ENCODE measurements at regions not wholly inside any gene's neighbourhood (a gene's known extent, or its start where the extent isn't known, plus 50 kb on each side); places are given as distances from the start of the nearest gene placed in this dataset.

DNA sequence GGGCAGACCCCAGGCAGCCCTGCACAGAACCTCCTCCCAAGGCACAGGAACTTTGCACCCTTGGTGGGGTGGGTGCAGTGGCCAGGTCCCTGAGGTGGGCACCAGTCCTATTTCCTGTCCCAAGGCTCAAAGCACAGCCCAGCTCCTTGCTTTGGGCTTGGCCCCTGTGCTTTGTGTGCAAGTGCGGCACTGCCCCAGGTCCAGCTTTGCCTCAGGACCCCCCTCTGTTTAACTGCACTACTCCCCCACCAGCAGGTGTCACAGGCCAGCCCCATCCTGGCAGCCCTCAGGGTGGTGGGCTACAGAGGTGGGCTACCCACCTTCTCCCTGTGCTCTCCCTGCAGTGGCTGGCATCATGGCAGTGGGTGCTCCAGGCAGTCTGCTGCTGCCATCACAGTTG is 2469.0 kb downstream of the PCDH7 start:
- Histone ChIP-seq H3K27ac (ENCODE audit: low read length) (no peak overlapping the region), H3K4me1 (ENCODE audit: control insufficient read depth, insufficient read depth, low read length) (no peaks in the 10 kb centered on the region), H3K9me3 (ENCODE audit: control insufficient read depth, insufficient read depth, low read depth, low read length) (no peaks in the 10 kb centered on the region), H3K4me3 (ENCODE audit: low read depth in 2 of 2, low read length in 2 of 2) (no peak overlapping the region), H3K27me3 (ENCODE audit: control insufficient read depth, insufficient read depth, low read length) (no peaks in the 10 kb centered on the region), H3K36me3 (ENCODE audit: control insufficient read depth, insufficient read depth, low read length) (no peaks in the 10 kb centered on the region)
- TF ChIP-seq TCF7L2 (IDR thresholded peaks at IDR 0.05; ENCODE audit: low read depth, low read length) (no peak), POLR2AphosphoS5 (IDR thresholded peaks at IDR 0.05; ENCODE audit: low read depth, low read length) (no peak), REST (IDR thresholded peaks at IDR 0.05; ENCODE audit: insufficient read depth in 1 of 2, low read depth in 2 of 2, low read length in 1 of 2) (no peak), SIN3A (IDR thresholded peaks at IDR 0.05; ENCODE audit: borderline replicate concordance, insufficient read depth, low read depth, low read length) (no peak)
- TF ChIP-seq, protein P1, sequence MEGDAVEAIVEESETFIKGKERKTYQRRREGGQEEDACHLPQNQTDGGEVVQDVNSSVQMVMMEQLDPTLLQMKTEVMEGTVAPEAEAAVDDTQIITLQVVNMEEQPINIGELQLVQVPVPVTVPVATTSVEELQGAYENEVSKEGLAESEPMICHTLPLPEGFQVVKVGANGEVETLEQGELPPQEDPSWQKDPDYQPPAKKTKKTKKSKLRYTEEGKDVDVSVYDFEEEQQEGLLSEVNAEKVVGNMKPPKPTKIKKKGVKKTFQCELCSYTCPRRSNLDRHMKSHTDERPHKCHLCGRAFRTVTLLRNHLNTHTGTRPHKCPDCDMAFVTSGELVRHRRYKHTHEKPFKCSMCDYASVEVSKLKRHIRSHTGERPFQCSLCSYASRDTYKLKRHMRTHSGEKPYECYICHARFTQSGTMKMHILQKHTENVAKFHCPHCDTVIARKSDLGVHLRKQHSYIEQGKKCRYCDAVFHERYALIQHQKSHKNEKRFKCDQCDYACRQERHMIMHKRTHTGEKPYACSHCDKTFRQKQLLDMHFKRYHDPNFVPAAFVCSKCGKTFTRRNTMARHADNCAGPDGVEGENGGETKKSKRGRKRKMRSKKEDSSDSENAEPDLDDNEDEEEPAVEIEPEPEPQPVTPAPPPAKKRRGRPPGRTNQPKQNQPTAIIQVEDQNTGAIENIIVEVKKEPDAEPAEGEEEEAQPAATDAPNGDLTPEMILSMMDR (IDR thresholded peaks at IDR 0.05), result no peak
- POLR2A ChIA-PET, result no interaction called here
- intact Hi-C loops (cut with micrococcal nuclease; ENCODE audit: unreplicated experiment), result no loop called here
- in situ Hi-C loops (cut with HindIII; ENCODE audit: low pct_unique_long_range_greater_than_20kb, low sequenced_read_pairs), result no loop called here
- no TSS peak for BruUV-seq (replicated peaks)
- CTCF ChIA-PET, result no interaction called here
- no peak for DNase-seq (ENCODE audit: low read depth, low spot score)
- ATAC-seq, result no peak

DNA sequence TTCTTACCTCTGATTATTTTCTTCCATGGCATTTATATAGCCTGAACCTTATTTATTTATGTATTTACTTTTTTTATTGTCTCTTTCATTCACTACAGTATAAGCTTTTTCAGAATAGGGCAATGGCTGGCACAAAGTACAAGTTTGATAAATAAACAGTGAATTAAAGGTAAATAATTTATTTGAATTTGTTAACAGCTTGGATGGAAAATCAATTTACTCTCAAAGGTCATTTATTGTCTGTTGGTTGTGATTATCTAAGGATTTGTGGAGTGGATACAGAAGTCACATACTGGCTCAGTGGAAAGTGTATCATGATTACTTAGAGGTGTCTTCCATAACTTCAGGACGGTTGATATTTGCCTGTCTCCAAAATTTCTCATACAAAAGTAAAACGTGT is 2472.9 kb downstream of the PCDH7 start:
- BruUV-seq (replicated peaks), result no TSS peak
- no peaks in the 10 kb centered on the region for H3K36me3 ChIP-seq (ENCODE audit: control insufficient read depth, insufficient read depth, low read length)
- ATAC-seq, result no peak
- H3K27ac ChIP-seq (ENCODE audit: low read length), result no peak overlapping the region
- CTCF ChIA-PET, result no interaction called here
- no peaks in the 10 kb centered on the region for H3K4me1 ChIP-seq (ENCODE audit: control insufficient read depth, insufficient read depth, low read length)
- POLR2A ChIA-PET, result no interaction called here
- DNase-seq (ENCODE audit: low read depth, low spot score), result no peak
- H3K27me3 ChIP-seq (ENCODE audit: control insufficient read depth, insufficient read depth, low read length), result no peaks in the 10 kb centered on the region
- no peak for TF ChIP-seq POLR2AphosphoS5 (IDR thresholded peaks at IDR 0.05; ENCODE audit: low read depth, low read length)
- no peak for TF ChIP-seq REST (IDR thresholded peaks at IDR 0.05; ENCODE audit: insufficient read depth in 1 of 2, low read depth in 2 of 2, low read length in 1 of 2)
- TF ChIP-seq, protein P1 (IDR thresholded peaks at IDR 0.05), result no peak
- no peak for TF ChIP-seq TCF7L2 (IDR thresholded peaks at IDR 0.05; ENCODE audit: low read depth, low read length)
- no peak for TF ChIP-seq SIN3A (IDR thresholded peaks at IDR 0.05; ENCODE audit: borderline replicate concordance, insufficient read depth, low read depth, low read length)
- intact Hi-C loops (cut with micrococcal nuclease; ENCODE audit: unreplicated experiment) (no loop called here), in situ Hi-C loops (cut with HindIII; ENCODE audit: low pct_unique_long_range_greater_than_20kb, low sequenced_read_pairs) (no loop called here)
- H3K4me3 ChIP-seq (ENCODE audit: low read depth in 2 of 2, low read length in 2 of 2), result no peak overlapping the region
- H3K9me3 ChIP-seq (ENCODE audit: control insufficient read depth, insufficient read depth, low read depth, low read length), result no peaks in the 10 kb centered on the region

Measured in Panc1 (cell line).